ENCODE measurements at regions not wholly inside any gene's neighbourhood (a gene's known extent, or its start where the extent isn't known, plus 50 kb on each side); places are given as distances from the start of the nearest gene placed in this dataset.

GRCh38 chr17:53150101-53150698 is 672.5 kb upstream of the KIF2B start:
- peaks cover 4% of the 10 kb centered on the region for H3K27me3 Mint-ChIP-seq (ENCODE audit: low read depth)
- H3K27ac Mint-ChIP-seq (ENCODE audit: unreplicated experiment) = no peak overlapping the region
- H3K36me3 Mint-ChIP-seq (ENCODE audit: low read depth) = no peaks in the 10 kb centered on the region
- peak; percentile 75 for TF ChIP-seq CTCF (IDR thresholded peaks at IDR 0.05)
- H3K4me1 Mint-ChIP-seq (ENCODE audit: low read depth) = no peaks in the 10 kb centered on the region
- H3K4me3 Mint-ChIP-seq (ENCODE audit: unreplicated experiment) = no peak overlapping the region
- DNase-seq (ENCODE audit: low spot score) = no peak
- H3K9me3 Mint-ChIP-seq (ENCODE audit: low read depth) = no peaks in the 10 kb centered on the region

- no peak for TF ChIP-seq CTCF (IDR thresholded peaks at IDR 0.05)
- no peak for DNase-seq (ENCODE audit: low spot score)
- Mint-ChIP-seq H3K4me1 (ENCODE audit: low read depth) (no peaks in the 10 kb centered on the region), H3K36me3 (ENCODE audit: low read depth) (no peaks in the 10 kb centered on the region), H3K4me3 (ENCODE audit: unreplicated experiment) (no peak overlapping the region), H3K9me3 (ENCODE audit: low read depth) (no peaks in the 10 kb centered on the region), H3K27ac (ENCODE audit: unreplicated experiment) (no peak overlapping the region), H3K27me3 (ENCODE audit: low read depth) (peaks cover 4% of the 10 kb centered on the region)
Observed at GRCh38 chr17:53149316-53149715, 673.4 kb upstream of the KIF2B start.

GRCh38 chr17:53148058-53148457 is 674.7 kb upstream of the KIF2B start:
- TF ChIP-seq CTCF (IDR thresholded peaks at IDR 0.05) = no peak
- no peaks in the 10 kb centered on the region for H3K36me3 Mint-ChIP-seq (ENCODE audit: low read depth)
- H3K4me1 Mint-ChIP-seq (ENCODE audit: low read depth) = peaks cover 1% of the 10 kb centered on the region
- peaks cover 4% of the 10 kb centered on the region for H3K27me3 Mint-ChIP-seq (ENCODE audit: low read depth)
- H3K4me3 Mint-ChIP-seq (ENCODE audit: unreplicated experiment) = no peak overlapping the region
- H3K9me3 Mint-ChIP-seq (ENCODE audit: low read depth) = no peaks in the 10 kb centered on the region
- H3K27ac Mint-ChIP-seq (ENCODE audit: unreplicated experiment) = no peak overlapping the region
- no peak for DNase-seq (ENCODE audit: low spot score)

- Mint-ChIP-seq H3K36me3 (ENCODE audit: low read depth) (no peaks in the 10 kb centered on the region), H3K4me3 (ENCODE audit: unreplicated experiment) (no peak overlapping the region), H3K9me3 (ENCODE audit: low read depth) (no peaks in the 10 kb centered on the region), H3K27ac (ENCODE audit: unreplicated experiment) (no peak overlapping the region), H3K27me3 (ENCODE audit: low read depth) (no peaks in the 10 kb centered on the region), H3K4me1 (ENCODE audit: low read depth) (peaks cover 2% of the 10 kb centered on the region)
- DNase-seq (ENCODE audit: low spot score) = no peak
- no peak for TF ChIP-seq CTCF (IDR thresholded peaks at IDR 0.05)
Observed at GRCh38 chr17:53142890-53143289, 679.8 kb upstream of the KIF2B start.

- Mint-ChIP-seq H3K9me3 (ENCODE audit: low read depth) (no peaks in the 10 kb centered on the region), H3K27ac (ENCODE audit: unreplicated experiment) (no peak overlapping the region), H3K36me3 (ENCODE audit: low read depth) (no peaks in the 10 kb centered on the region), H3K27me3 (ENCODE audit: low read depth) (peaks cover 2% of the 10 kb centered on the region), H3K4me3 (ENCODE audit: unreplicated experiment) (no peak overlapping the region), H3K4me1 (ENCODE audit: low read depth) (peaks cover 2% of the 10 kb centered on the region)
- TF ChIP-seq CTCF (IDR thresholded peaks at IDR 0.05) = no peak
- no peak for DNase-seq (ENCODE audit: low spot score)
Observed at GRCh38 chr17:53141731-53142130, 681.0 kb upstream of the KIF2B start.

Data from chondrocyte (in vitro differentiated cells).